IMR-90 (cell line): ENCODE measurements at regions not wholly inside any gene's neighbourhood (a gene's known extent, or its start where the extent isn't known, plus 50 kb on each side); places are given as distances from the start of the nearest gene placed in this dataset.

Experiments used
- ATAC-seq: fragments of 200-7000 bp; cut with Tn5 transposase; 2 replicates; pipeline ENCODE4 v1.9.1; 2020; ENCODE audit warnings: low read depth, mild to moderate bottlenecking, moderate library complexity
- BruUV-seq: library from RNA; stranded (reverse); fragments of 400-500 nt; replicated peaks from 2 replicates; lab custom pipeline; 2021; lab: Mats Ljungman, UMichigan
- CTCF ChIA-PET: fragments of 300-600 bp; formaldehyde crosslinking; extraction: SDS; loops from one replicate; lab custom pipeline; 2021; ENCODE audit warnings: antibody characterized with exemption; lab: Yijun Ruan, JAX
- POLR2A ChIA-PET: fragments of 300-600 bp; sonication (Branson Sonifier 250); formaldehyde crosslinking; loops from one replicate; lab custom pipeline; 2022; ENCODE audit warnings: antibody characterized with exemption; ENCODE audit not compliant: unreplicated experiment; lab: Charles Lee
- DNase-seq: peaks from one replicate; pipeline ENCODE4 v3.0.0; 2013
- H2AFZ ChIP-seq: replicated peaks from 2 replicates; pipeline ENCODE3; 2013; ENCODE audit warnings: low read length, mild to moderate bottlenecking; ENCODE audit not compliant: poor library complexity
- H2AK5ac ChIP-seq: 2 replicates; pipeline ENCODE4 v1.6.1; 2013; ENCODE audit warnings: low read depth, low read length, inconsistent platforms
- H2AK9ac ChIP-seq: replicated peaks from 2 replicates; pipeline ENCODE3; 2013; ENCODE audit warnings: mild to moderate bottlenecking, low read depth, low read length, moderate library complexity; ENCODE audit not compliant: poor library complexity
- H2BK120ac ChIP-seq: 2 replicates; pipeline ENCODE4 v1.6.1; 2013; ENCODE audit warnings: low read depth, low read length, inconsistent platforms
- H2BK15ac ChIP-seq: 3 replicates; pipeline ENCODE4 v1.6.1; 2013; ENCODE audit warnings: low read depth, low read length, inconsistent platforms
- H2BK20ac ChIP-seq: 2 replicates; pipeline ENCODE4 v1.6.1; 2013; ENCODE audit warnings: low read depth, mild to moderate bottlenecking, inconsistent platforms, low read length, moderate library complexity
- H2BK5ac ChIP-seq: 2 replicates; pipeline ENCODE4 v1.6.1; 2013; ENCODE audit warnings: mild to moderate bottlenecking, low read depth, low read length, inconsistent platforms; ENCODE audit not compliant: poor library complexity, severe bottlenecking
- H3K14ac ChIP-seq: replicated peaks from 2 replicates; pipeline ENCODE4 v1.6.1; 2013; ENCODE audit warnings: low read depth, low read length, inconsistent platforms
- H3K18ac ChIP-seq: 2 replicates; pipeline ENCODE4 v1.6.1; 2013; ENCODE audit warnings: low read depth, low read length, control low read depth
- H3K23ac ChIP-seq: 2 replicates; pipeline ENCODE4 v1.6.1; 2013; ENCODE audit warnings: low read depth, low read length, inconsistent platforms
- H3K27ac ChIP-seq: 2 replicates; pipeline ENCODE4 v1.5.1; 2013; ENCODE audit warnings: mild to moderate bottlenecking, control low read depth, low read length; ENCODE audit not compliant: insufficient read depth
- H3K27me3 ChIP-seq: 2 replicates; pipeline ENCODE4 v1.6.1; 2013; ENCODE audit warnings: low read length; ENCODE audit not compliant: control insufficient read depth, insufficient read depth
- H3K36me3 ChIP-seq: 2 replicates; pipeline ENCODE4 v1.6.1; 2013; ENCODE audit warnings: low read length, mixed read lengths; ENCODE audit not compliant: control insufficient read depth, insufficient read depth
- H3K4ac ChIP-seq: 2 replicates; pipeline ENCODE4 v1.6.1; 2013; ENCODE audit warnings: low read depth, low read length, inconsistent platforms
- H3K4me1 ChIP-seq: 2 replicates; pipeline ENCODE4 v1.6.1; 2013; ENCODE audit warnings: low read length, mixed read lengths; ENCODE audit not compliant: control insufficient read depth, insufficient read depth
- H3K4me2 ChIP-seq: 2 replicates; pipeline ENCODE4 v1.6.1; 2013; ENCODE audit warnings: low read depth, mild to moderate bottlenecking, control low read depth, low read length, moderate library complexity
- H3K4me3 ChIP-seq: 2 replicates; pipeline ENCODE4 v1.5.1; 2013; ENCODE audit warnings: low read depth, mild to moderate bottlenecking, control low read depth, low read length, moderate library complexity; ENCODE audit not compliant: insufficient read depth
- H3K56ac ChIP-seq: 2 replicates; pipeline ENCODE4 v1.6.1; 2013; ENCODE audit warnings: low read length, inconsistent platforms; ENCODE audit not compliant: insufficient read depth; ENCODE audit errors: extremely low read depth
- H3K79me1 ChIP-seq, 2 experiments: 2 replicates each; pipeline ENCODE4 v1.6.1; 2013; ENCODE audit warnings: low read length in 2 of 2, inconsistent platforms in 1 of 2, low read depth in 1 of 2
- H3K9ac ChIP-seq: 2 replicates; pipeline ENCODE4 v1.6.1; 2013; ENCODE audit warnings: low read depth, low read length, control low read depth
- H3K9me1 ChIP-seq: 2 replicates; pipeline ENCODE4 v1.6.1; 2013; ENCODE audit warnings: low read length, inconsistent platforms; ENCODE audit not compliant: insufficient read depth
- H3K9me3 ChIP-seq: 2 replicates; pipeline ENCODE4 v1.6.1; 2013; ENCODE audit warnings: low read length; ENCODE audit not compliant: control insufficient read depth, insufficient read depth
- H4K20me1 ChIP-seq: 2 replicates; pipeline ENCODE4 v1.6.1; 2013; ENCODE audit warnings: low read length, inconsistent platforms; ENCODE audit not compliant: insufficient read depth
- H4K5ac ChIP-seq: 2 replicates; pipeline ENCODE4 v1.6.1; 2013; ENCODE audit warnings: mild to moderate bottlenecking, low read depth, low read length, control low read depth
- H4K8ac ChIP-seq, 2 experiments: 2 replicates each; pipeline ENCODE4 v1.6.1; 2013; ENCODE audit warnings: low read depth in 2 of 2, low read length in 2 of 2, control low read depth in 1 of 2, inconsistent platforms in 1 of 2
- H4K91ac ChIP-seq: 2 replicates; pipeline ENCODE4 v1.6.1; 2013; ENCODE audit warnings: low read depth, low read length, inconsistent platforms; ENCODE audit not compliant: insufficient read depth
- BHLHE40 ChIP-seq: fragments of 150-350 bp; IDR thresholded peaks from 2 replicates; pipeline ENCODE4 v1.6.1; 2016; ENCODE audit warnings: mild to moderate bottlenecking, low read depth, low read length
- CHD1 ChIP-seq: IDR thresholded peaks from 2 replicates; pipeline ENCODE4 v1.6.1; 2012; ENCODE audit warnings: low read depth, low read length, improper control_type of control experiment
- FOS ChIP-seq: fragments of 150-350 bp; IDR thresholded peaks from 2 replicates; pipeline ENCODE4 v1.6.1; 2016; ENCODE audit warnings: low read depth, low read length
- RCOR1 ChIP-seq: IDR thresholded peaks from 2 replicates; pipeline ENCODE4 v1.6.1; 2012; ENCODE audit warnings: mild to moderate bottlenecking, low read length, improper control_type of control experiment; ENCODE audit not compliant: insufficient replicate concordance
- WGBS, 2 experiments: methylation state at CpG; one replicate each; pipeline versions ENCODE4 v1.1.5 to v1.1.7; 2013; ENCODE audit warnings: missing lambda C conversion rate in 2 of 2; ENCODE audit not compliant: insufficient read length in 1 of 2; ENCODE audit errors: extremely low coverage in 2 of 2; 5-methylcytosine and 5-hydroxymethylcytosine counted together
- dilution Hi-C: fragments of 300-500 bp; cut with HindIII; formaldehyde crosslinking; loops from one replicate; pipeline ENCODE4 v1.14.3; 2018; ENCODE audit warnings: low sequenced_read_pairs; ENCODE audit not compliant: unreplicated experiment
- in situ Hi-C: fragments of 300-500 bp; cut with MboI; formaldehyde crosslinking; loops from 3 replicates; pipeline ENCODE4 v1.14.3; 2019; ENCODE audit warnings: low sequenced_read_pairs, inconsistent platforms, mixed read lengths
- intact Hi-C: fragments of 100-400 bp; cut with micrococcal nuclease; formaldehyde crosslinking; loops from 2 replicates; pipeline ENCODE4 v1.10.0; 2022
- TF ChIP-seq, protein P1 (sequence below): fragments of 150-350 bp; IDR thresholded peaks from 2 replicates; pipeline ENCODE4 v1.6.1; 2016; ENCODE audit warnings: low read depth, mild to moderate bottlenecking, low read length, moderate library complexity, borderline replicate concordance
- TF ChIP-seq, protein P2 (sequence below): fragments of 150-350 bp; IDR thresholded peaks from 2 replicates; pipeline ENCODE4 v1.6.1; 2017; ENCODE audit warnings: mild to moderate bottlenecking, antibody characterized with exemption, low read length, low read depth

DNA sequence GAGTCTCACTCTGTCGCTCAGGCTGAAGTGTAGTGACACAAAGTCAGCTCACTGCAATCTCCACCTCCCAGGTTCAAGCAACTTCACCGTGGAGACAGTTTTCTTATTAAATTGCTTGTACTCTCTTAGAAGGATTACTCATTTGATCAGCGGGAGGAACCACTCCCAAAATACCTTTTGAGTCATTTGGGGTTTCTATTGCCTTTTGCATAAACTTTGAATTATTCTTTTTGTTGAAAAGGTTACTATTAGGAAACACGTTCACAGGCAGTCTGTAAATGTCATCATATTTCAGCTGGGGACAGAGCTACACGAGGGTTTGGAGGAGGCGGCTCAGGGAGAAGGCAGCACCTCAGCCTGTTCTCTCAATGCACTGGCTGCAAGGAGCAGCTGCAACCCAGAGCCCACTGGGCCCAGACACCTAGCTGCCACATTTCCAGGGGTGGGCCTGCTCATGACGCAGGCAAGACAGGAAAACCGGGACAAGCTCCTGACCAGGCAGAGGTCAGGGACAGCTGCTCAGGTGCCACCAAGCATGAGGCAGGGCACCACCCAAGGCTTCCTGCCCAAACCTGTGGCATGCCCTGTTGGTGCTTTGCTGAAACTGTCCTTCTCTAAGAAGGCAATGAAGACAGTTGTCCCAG is 205.9 kb downstream of the BMP7 start:
- Histone ChIP-seq H4K20me1 (no peaks in the 10 kb centered on the region), H3K36me3 (no peaks in the 10 kb centered on the region), H3K79me1 (no peaks in the 10 kb centered on the region), H2AK9ac (no peak overlapping the region), H3K14ac (no peak overlapping the region), H3K9ac (no peak overlapping the region), H3K23ac (no peak overlapping the region), H2BK20ac (no peak overlapping the region), H3K18ac (no peak overlapping the region), H4K91ac (no peak overlapping the region), H3K4me2 (no peak overlapping the region), H2BK120ac (no peak overlapping the region), H2BK5ac (no peak overlapping the region), H3K4ac (no peak overlapping the region), H3K27ac (no peak overlapping the region), H3K4me3 (no peak overlapping the region), H4K8ac (no peak overlapping the region), H2AK5ac (no peak overlapping the region), H4K5ac (no peak overlapping the region), H3K27me3 (no peaks in the 10 kb centered on the region; the same call in 1 of the 2 replicates), H3K56ac (no peak overlapping the region), H3K4me1 (no peaks in the 10 kb centered on the region), H3K9me1 (no peaks in the 10 kb centered on the region), H2AFZ (no peak overlapping the region), H2BK15ac (no peak overlapping the region), H3K9me3 (no peaks in the 10 kb centered on the region)
- 44% methylated on average over 3 of the region's 8 CpGs; no CpG with 5 or more reads in 1 of the 2 experiments for WGBS, 2 experiments
- CTCF ChIA-PET, result no interaction called here
- no peak for ATAC-seq
- BruUV-seq, result no TSS peak
- POLR2A ChIA-PET, result no interaction called here
- dilution Hi-C loops, result no loop called here
- in situ Hi-C loops, result no loop called here
- no peak for DNase-seq
- TF ChIP-seq CHD1, result no peak
- no peak for TF ChIP-seq RCOR1
- no peak for TF ChIP-seq BHLHE40
- TF ChIP-seq, protein P1, sequence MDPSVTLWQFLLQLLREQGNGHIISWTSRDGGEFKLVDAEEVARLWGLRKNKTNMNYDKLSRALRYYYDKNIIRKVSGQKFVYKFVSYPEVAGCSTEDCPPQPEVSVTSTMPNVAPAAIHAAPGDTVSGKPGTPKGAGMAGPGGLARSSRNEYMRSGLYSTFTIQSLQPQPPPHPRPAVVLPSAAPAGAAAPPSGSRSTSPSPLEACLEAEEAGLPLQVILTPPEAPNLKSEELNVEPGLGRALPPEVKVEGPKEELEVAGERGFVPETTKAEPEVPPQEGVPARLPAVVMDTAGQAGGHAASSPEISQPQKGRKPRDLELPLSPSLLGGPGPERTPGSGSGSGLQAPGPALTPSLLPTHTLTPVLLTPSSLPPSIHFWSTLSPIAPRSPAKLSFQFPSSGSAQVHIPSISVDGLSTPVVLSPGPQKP, result no peak
- TF ChIP-seq, protein P2, sequence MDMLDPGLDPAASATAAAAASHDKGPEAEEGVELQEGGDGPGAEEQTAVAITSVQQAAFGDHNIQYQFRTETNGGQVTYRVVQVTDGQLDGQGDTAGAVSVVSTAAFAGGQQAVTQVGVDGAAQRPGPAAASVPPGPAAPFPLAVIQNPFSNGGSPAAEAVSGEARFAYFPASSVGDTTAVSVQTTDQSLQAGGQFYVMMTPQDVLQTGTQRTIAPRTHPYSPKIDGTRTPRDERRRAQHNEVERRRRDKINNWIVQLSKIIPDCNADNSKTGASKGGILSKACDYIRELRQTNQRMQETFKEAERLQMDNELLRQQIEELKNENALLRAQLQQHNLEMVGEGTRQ, result no peak
- no peak for TF ChIP-seq FOS
- intact Hi-C loops, result no loop called here
